ENCODE measurements at regions not wholly inside any gene's neighbourhood (a gene's known extent, or its start where the extent isn't known, plus 50 kb on each side); places are given as distances from the start of the nearest gene placed in this dataset.

- H2BK5ac ChIP-seq (ENCODE audit: low read depth, low read length, poor library complexity, severe bottlenecking): no peak overlapping the region
- H3K4me2 ChIP-seq (ENCODE audit: low read length, poor library complexity, severe bottlenecking): no peak overlapping the region
- no peak overlapping the region for H2BK12ac ChIP-seq (ENCODE audit: low read length in 2 of 2)
- DNase-seq: no peak
- H3K36me3 ChIP-seq (ENCODE audit: control insufficient read depth in 1 of 2, insufficient read depth in 2 of 2, low read depth in 1 of 2, low read length in 2 of 2): peaks cover 7 to 68% of the 10 kb centered on the region in 2 experiments
- H4K91ac ChIP-seq (ENCODE audit: low read length): no peak overlapping the region
- no peaks in the 10 kb centered on the region for H3K27me3 ChIP-seq (ENCODE audit: control insufficient read depth in 1 of 2, insufficient read depth in 1 of 2, low read length in 2 of 2)
- 100% methylated on average over 2 of the region's 2 CpGs for WGBS
- H3K23ac ChIP-seq (ENCODE audit: low read length in 2 of 2): no peak overlapping the region
- H3K9ac ChIP-seq (ENCODE audit: low read length): no peak overlapping the region
- no peak overlapping the region for H2BK120ac ChIP-seq (ENCODE audit: low read depth, low read length)
- no peak overlapping the region for H3K27ac ChIP-seq (ENCODE audit: low read length, poor library complexity, severe bottlenecking)
- no peak overlapping the region for H3K18ac ChIP-seq (ENCODE audit: low read depth in 1 of 2, low read length in 2 of 2)
- no peak overlapping the region for H3K4ac ChIP-seq (ENCODE audit: low read depth in 1 of 2, low read length in 2 of 2)
- no peaks in the 10 kb centered on the region for H3K4me1 ChIP-seq (ENCODE audit: control insufficient read depth, insufficient read depth, low read depth, low read length)
- H4K8ac ChIP-seq (ENCODE audit: low read length): no peak overlapping the region
- H2AFZ ChIP-seq (ENCODE audit: low read depth, low read length): no peak overlapping the region
- no peak overlapping the region for H2BK15ac ChIP-seq (ENCODE audit: low read depth, poor library complexity, severe bottlenecking)
- H3K14ac ChIP-seq (ENCODE audit: low read length in 2 of 2): no peak overlapping the region
- peaks cover 5% of the 10 kb centered on the region for H3K79me1 ChIP-seq (replicated peaks; ENCODE audit: low read length, poor library complexity, severe bottlenecking)
- H3K9me3 ChIP-seq (ENCODE audit: control insufficient read depth, low read length): no peaks in the 10 kb centered on the region
- no peak overlapping the region for H2AK5ac ChIP-seq (ENCODE audit: low read length, severe bottlenecking)
- no peak overlapping the region for H3K4me3 ChIP-seq (ENCODE audit: insufficient read depth in 1 of 2, low read depth in 1 of 2, low read length in 2 of 2)
These were observed 57.7 kb downstream of the DNAAF9 start for GRCh38 chr20:3349786-3350185.

- Histone ChIP-seq H3K27me3 (ENCODE audit: control insufficient read depth in 1 of 2, insufficient read depth in 1 of 2, low read length in 2 of 2) (no peaks in the 10 kb centered on the region), H3K79me1 (replicated peaks; ENCODE audit: low read length, poor library complexity, severe bottlenecking) (peaks cover 5% of the 10 kb centered on the region), H3K4me3 (ENCODE audit: insufficient read depth in 1 of 2, low read depth in 1 of 2, low read length in 2 of 2) (no peak overlapping the region), H2BK15ac (ENCODE audit: low read depth, poor library complexity, severe bottlenecking) (no peak overlapping the region), H4K8ac (ENCODE audit: low read length) (no peak overlapping the region), H3K9me3 (ENCODE audit: control insufficient read depth, low read length) (no peaks in the 10 kb centered on the region), H2BK120ac (ENCODE audit: low read depth, low read length) (no peak overlapping the region), H3K9ac (ENCODE audit: low read length) (no peak overlapping the region), H3K27ac (ENCODE audit: low read length, poor library complexity, severe bottlenecking) (no peak overlapping the region), H3K23ac (ENCODE audit: low read length in 2 of 2) (no peak overlapping the region), H4K91ac (ENCODE audit: low read length) (no peak overlapping the region), H2BK5ac (ENCODE audit: low read depth, low read length, poor library complexity, severe bottlenecking) (no peak overlapping the region), H3K36me3 (ENCODE audit: control insufficient read depth in 1 of 2, insufficient read depth in 2 of 2, low read depth in 1 of 2, low read length in 2 of 2) (peaks cover 14 to 75% of the 10 kb centered on the region in 2 experiments), H3K4ac (ENCODE audit: low read depth in 1 of 2, low read length in 2 of 2) (no peak overlapping the region), H3K4me1 (ENCODE audit: control insufficient read depth, insufficient read depth, low read depth, low read length) (no peaks in the 10 kb centered on the region), H2AK5ac (ENCODE audit: low read length, severe bottlenecking) (no peak overlapping the region), H3K18ac (ENCODE audit: low read depth in 1 of 2, low read length in 2 of 2) (no peak overlapping the region), H3K4me2 (ENCODE audit: low read length, poor library complexity, severe bottlenecking) (no peak overlapping the region), H2BK12ac (ENCODE audit: low read length in 2 of 2) (no peak overlapping the region), H3K14ac (ENCODE audit: low read length in 2 of 2) (no peak overlapping the region), H2AFZ (ENCODE audit: low read depth, low read length) (no peak overlapping the region)
- DNase-seq: no peak
- WGBS: 100% methylated on average over 2 of the region's 3 CpGs
These were observed 64.7 kb downstream of the DNAAF9 start for GRCh38 chr20:3342766-3343165.

GRCh38 chr20:3340443-3340842, 67.0 kb downstream of the DNAAF9 start:
- Histone ChIP-seq H3K14ac (ENCODE audit: low read length in 2 of 2) (no peak overlapping the region), H3K27me3 (ENCODE audit: control insufficient read depth in 1 of 2, insufficient read depth in 1 of 2, low read length in 2 of 2) (no peaks in the 10 kb centered on the region), H2AK5ac (ENCODE audit: low read length, severe bottlenecking) (no peak overlapping the region), H3K9ac (ENCODE audit: low read length) (no peak overlapping the region), H3K18ac (ENCODE audit: low read depth in 1 of 2, low read length in 2 of 2) (no peak overlapping the region), H4K8ac (ENCODE audit: low read length) (no peak overlapping the region), H3K4me3 (ENCODE audit: insufficient read depth in 1 of 2, low read depth in 1 of 2, low read length in 2 of 2) (no peak overlapping the region), H2BK120ac (ENCODE audit: low read depth, low read length) (no peak overlapping the region), H2AFZ (ENCODE audit: low read depth, low read length) (no peak overlapping the region), H3K4me1 (ENCODE audit: control insufficient read depth, insufficient read depth, low read depth, low read length) (no peaks in the 10 kb centered on the region), H2BK15ac (ENCODE audit: low read depth, poor library complexity, severe bottlenecking) (no peak overlapping the region), H3K23ac (ENCODE audit: low read length in 2 of 2) (no peak overlapping the region), H3K27ac (ENCODE audit: low read length, poor library complexity, severe bottlenecking) (no peak overlapping the region), H3K79me1 (replicated peaks; ENCODE audit: low read length, poor library complexity, severe bottlenecking) (peaks cover 5% of the 10 kb centered on the region), H2BK5ac (ENCODE audit: low read depth, low read length, poor library complexity, severe bottlenecking) (no peak overlapping the region), H2BK12ac (ENCODE audit: low read length in 2 of 2) (no peak overlapping the region), H3K36me3 (ENCODE audit: control insufficient read depth in 1 of 2, insufficient read depth in 2 of 2, low read depth in 1 of 2, low read length in 2 of 2) (peaks cover 12 to 57% of the 10 kb centered on the region in 2 experiments), H3K4ac (ENCODE audit: low read depth in 1 of 2, low read length in 2 of 2) (no peak overlapping the region), H3K9me3 (ENCODE audit: control insufficient read depth, low read length) (no peaks in the 10 kb centered on the region), H3K4me2 (ENCODE audit: low read length, poor library complexity, severe bottlenecking) (no peak overlapping the region), H4K91ac (ENCODE audit: low read length) (no peak overlapping the region)
- 92% methylated on average over 9 of the region's 9 CpGs for WGBS
- DNase-seq: no peak

- Histone ChIP-seq H2BK12ac (ENCODE audit: low read length in 2 of 2) (no peak overlapping the region), H3K4me1 (ENCODE audit: control insufficient read depth, insufficient read depth, low read depth, low read length) (no peaks in the 10 kb centered on the region), H3K4me3 (ENCODE audit: insufficient read depth in 1 of 2, low read depth in 1 of 2, low read length in 2 of 2) (no peak overlapping the region), H2AFZ (ENCODE audit: low read depth, low read length) (no peak overlapping the region), H3K9ac (ENCODE audit: low read length) (no peak overlapping the region), H3K27ac (ENCODE audit: low read length, poor library complexity, severe bottlenecking) (no peak overlapping the region), H4K8ac (ENCODE audit: low read length) (no peak overlapping the region), H2AK5ac (ENCODE audit: low read length, severe bottlenecking) (no peak overlapping the region), H3K9me3 (ENCODE audit: control insufficient read depth, low read length) (no peaks in the 10 kb centered on the region), H2BK15ac (ENCODE audit: low read depth, poor library complexity, severe bottlenecking) (no peak overlapping the region), H3K4me2 (ENCODE audit: low read length, poor library complexity, severe bottlenecking) (no peak overlapping the region), H3K14ac (ENCODE audit: low read length in 2 of 2) (no peak overlapping the region), H3K27me3 (ENCODE audit: control insufficient read depth in 1 of 2, insufficient read depth in 1 of 2, low read length in 2 of 2) (no peaks in the 10 kb centered on the region), H4K91ac (ENCODE audit: low read length) (no peak overlapping the region), H3K36me3 (ENCODE audit: control insufficient read depth in 1 of 2, insufficient read depth in 2 of 2, low read depth in 1 of 2, low read length in 2 of 2) (peaks cover 12 to 54% of the 10 kb centered on the region in 2 experiments), H3K18ac (ENCODE audit: low read depth in 1 of 2, low read length in 2 of 2) (no peak overlapping the region), H2BK120ac (ENCODE audit: low read depth, low read length) (no peak overlapping the region), H3K23ac (ENCODE audit: low read length in 2 of 2) (no peak overlapping the region), H2BK5ac (ENCODE audit: low read depth, low read length, poor library complexity, severe bottlenecking) (no peak overlapping the region), H3K4ac (ENCODE audit: low read depth in 1 of 2, low read length in 2 of 2) (no peak overlapping the region), H3K79me1 (replicated peaks; ENCODE audit: low read length, poor library complexity, severe bottlenecking) (peaks cover 5% of the 10 kb centered on the region)
- no peak for DNase-seq
- 100% methylated on average over 1 of the region's 1 CpG for WGBS
These were observed 67.9 kb downstream of the DNAAF9 start for GRCh38 chr20:3339571-3339970.

Measured in mesenchymal stem cell (in vitro differentiated cells and primary cell).